IMR-90 (cell line): ENCODE measurements at regions not wholly inside any gene's neighbourhood (a gene's known extent, or its start where the extent isn't known, plus 50 kb on each side); places are given as distances from the start of the nearest gene placed in this dataset.

Experiments used
- CTCF ChIP-seq: conservative IDR thresholded peaks from 2 replicates; pipeline ENCODE4 v1.5.1; 2012; ENCODE audit warnings: mild to moderate bottlenecking, low read depth, low read length, improper control_type of control experiment
- MXI1 ChIP-seq: IDR thresholded peaks from 2 replicates; pipeline ENCODE4 v1.6.1; 2012; ENCODE audit warnings: low read depth, mild to moderate bottlenecking, low read length, moderate library complexity, borderline replicate concordance
- POLR2A ChIP-seq: IDR thresholded peaks from 2 replicates; pipeline ENCODE4 v1.6.1; 2012; ENCODE audit warnings: mild to moderate bottlenecking, low read depth, low read length
- RAD21 ChIP-seq: IDR thresholded peaks from 2 replicates; pipeline ENCODE4 v1.6.1; 2012; ENCODE audit warnings: low read length, improper control_type of control experiment

GRCh38 chr13:44860454-44860853 lies 128.8 kb downstream of the NUFIP1 start:
- no peak for TF ChIP-seq CTCF
- TF ChIP-seq POLR2A: no peak
- no peak for TF ChIP-seq MXI1
- TF ChIP-seq RAD21: no peak
